ENCODE measurements at regions not wholly inside any gene's neighbourhood (a gene's known extent, or its start where the extent isn't known, plus 50 kb on each side); places are given as distances from the start of the nearest gene placed in this dataset.

DNA sequence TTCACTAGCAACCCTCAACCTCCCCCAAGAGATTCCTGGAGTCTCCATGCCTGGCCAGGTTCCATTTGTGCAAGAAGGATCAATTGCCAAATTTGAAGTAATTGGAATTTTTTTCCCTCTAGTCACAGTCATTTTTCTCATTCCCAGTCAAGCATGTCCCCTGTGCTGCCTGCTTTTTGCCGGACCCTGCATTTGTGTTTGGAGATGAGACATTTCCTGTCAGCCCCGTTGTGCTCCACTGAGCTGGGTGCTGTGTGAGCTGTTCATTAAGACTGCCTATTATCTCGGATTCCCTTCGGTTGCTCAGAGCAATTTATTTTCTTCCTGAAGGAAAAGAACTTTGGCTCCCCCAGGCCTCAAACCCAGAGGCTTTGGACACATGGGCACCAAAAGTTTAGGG, 201.0 kb upstream of the NLRP1 start:
- TF ChIP-seq, protein P1, sequence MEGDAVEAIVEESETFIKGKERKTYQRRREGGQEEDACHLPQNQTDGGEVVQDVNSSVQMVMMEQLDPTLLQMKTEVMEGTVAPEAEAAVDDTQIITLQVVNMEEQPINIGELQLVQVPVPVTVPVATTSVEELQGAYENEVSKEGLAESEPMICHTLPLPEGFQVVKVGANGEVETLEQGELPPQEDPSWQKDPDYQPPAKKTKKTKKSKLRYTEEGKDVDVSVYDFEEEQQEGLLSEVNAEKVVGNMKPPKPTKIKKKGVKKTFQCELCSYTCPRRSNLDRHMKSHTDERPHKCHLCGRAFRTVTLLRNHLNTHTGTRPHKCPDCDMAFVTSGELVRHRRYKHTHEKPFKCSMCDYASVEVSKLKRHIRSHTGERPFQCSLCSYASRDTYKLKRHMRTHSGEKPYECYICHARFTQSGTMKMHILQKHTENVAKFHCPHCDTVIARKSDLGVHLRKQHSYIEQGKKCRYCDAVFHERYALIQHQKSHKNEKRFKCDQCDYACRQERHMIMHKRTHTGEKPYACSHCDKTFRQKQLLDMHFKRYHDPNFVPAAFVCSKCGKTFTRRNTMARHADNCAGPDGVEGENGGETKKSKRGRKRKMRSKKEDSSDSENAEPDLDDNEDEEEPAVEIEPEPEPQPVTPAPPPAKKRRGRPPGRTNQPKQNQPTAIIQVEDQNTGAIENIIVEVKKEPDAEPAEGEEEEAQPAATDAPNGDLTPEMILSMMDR (IDR thresholded peaks at IDR 0.05; ENCODE audit: low read depth, low read length, poor library complexity, severe bottlenecking), result no peak
- no peak for TF ChIP-seq EZH2phosphoT487 (IDR thresholded peaks at IDR 0.05; ENCODE audit: borderline replicate concordance, low read length)
